Hematopoietic multipotent progenitor cell treated with erythropoietin and hydrocortisone succinate and interleukin-3 and kit ligand, for 17 days (in vitro differentiated cells): ENCODE measurements at regions not wholly inside any gene's neighbourhood (a gene's known extent, or its start where the extent isn't known, plus 50 kb on each side); places are given as distances from the start of the nearest gene placed in this dataset.
"Not testable (repeated sequence)": the region's sequence is repeated elsewhere in the genome, so short reads cannot be mapped to it uniquely, and the experiment has no call there.

ENCODE experiments used
- DNase-seq: peaks from one replicate; pipeline ENCODE4 v3.0.0-alpha.2; 2015; ENCODE audit warnings: low spot score

GRCh38 chr7:13717031-13717430 is 272.4 kb downstream of the ETV1 start:
- no peak for DNase-seq

GRCh38 chr7:13724191-13724976 is 265.1 kb downstream of the ETV1 start:
- no peak for DNase-seq

- DNase-seq: no peak
Measured at GRCh38 chr7:13724977-13725566, 264.4 kb downstream of the ETV1 start.

GRCh38 chr7:13725591-13725990 is 263.9 kb downstream of the ETV1 start:
- no peak for DNase-seq

- DNase-seq: no peak
Measured at GRCh38 chr7:13727279-13727678, 262.2 kb downstream of the ETV1 start.

GRCh38 chr7:13727751-13728150 is 261.7 kb downstream of the ETV1 start:
- DNase-seq: no peak

DNA sequence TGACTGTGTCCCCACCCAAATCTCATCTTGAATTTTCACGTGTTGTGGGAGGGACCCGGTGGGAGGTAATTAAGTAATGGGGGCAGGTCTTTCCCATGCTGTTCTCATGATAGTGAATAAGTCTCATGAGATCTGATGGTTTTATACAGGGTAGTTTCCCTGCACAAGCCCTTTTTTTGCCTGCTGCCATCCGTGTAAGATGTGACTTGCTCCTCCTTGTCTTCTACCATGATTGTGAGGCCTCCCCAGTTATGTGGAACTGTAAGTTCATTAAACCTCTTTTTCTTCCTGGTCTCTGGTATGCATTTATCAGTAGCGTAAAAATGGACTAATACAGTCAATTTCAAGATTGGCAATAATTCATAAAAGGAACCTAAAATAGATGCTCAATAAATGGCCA is 261.0 kb downstream of the ETV1 start:
- DNase-seq: not testable (repeated sequence)

- DNase-seq: no peak
Measured at GRCh38 chr7:13731643-13732042, 257.8 kb downstream of the ETV1 start.

- no peak for DNase-seq
Measured at GRCh38 chr7:13737563-13737962, 251.9 kb downstream of the ETV1 start.

- DNase-seq: no peak
Measured at GRCh38 chr7:13742126-13742525, 247.3 kb downstream of the ETV1 start.

DNA sequence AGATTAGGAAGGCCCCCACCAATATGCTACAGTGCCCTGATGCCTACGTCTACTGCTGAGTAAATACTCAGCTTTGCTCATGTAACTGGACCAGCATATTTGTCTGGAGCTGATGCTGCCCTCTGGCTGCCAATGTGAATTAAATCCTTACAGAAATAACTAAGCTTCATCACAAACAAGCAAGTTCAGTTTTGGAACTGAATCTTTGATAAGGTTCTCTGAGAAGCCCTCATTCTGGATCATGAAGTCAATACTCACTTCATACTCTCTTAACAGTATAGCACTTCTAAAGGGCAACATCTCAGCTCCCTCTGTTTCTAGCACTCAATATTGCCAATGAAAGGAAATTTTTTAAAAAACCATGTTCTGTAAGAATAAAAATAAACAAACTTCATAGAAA is 246.7 kb downstream of the ETV1 start:
- DNase-seq: no peak

DNA sequence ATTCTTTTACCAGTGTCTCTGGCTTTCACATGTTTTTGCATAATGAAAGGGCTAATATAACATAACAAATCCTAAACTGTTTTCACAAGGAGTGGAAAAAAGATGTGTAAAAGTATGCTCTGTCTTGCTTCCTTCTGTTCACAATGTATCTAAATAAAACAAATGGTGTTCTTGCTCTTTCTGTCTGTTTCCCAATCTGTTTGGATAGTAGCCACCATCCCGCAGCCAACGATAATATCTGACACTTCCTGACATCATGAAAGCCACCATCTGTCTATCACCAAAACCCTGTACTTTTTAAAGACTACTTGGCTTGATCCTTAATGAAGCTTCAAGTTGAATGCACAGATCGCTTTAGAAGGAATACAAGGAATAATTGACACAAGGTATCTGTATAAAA is 246.2 kb downstream of the ETV1 start:
- no peak for DNase-seq

DNA sequence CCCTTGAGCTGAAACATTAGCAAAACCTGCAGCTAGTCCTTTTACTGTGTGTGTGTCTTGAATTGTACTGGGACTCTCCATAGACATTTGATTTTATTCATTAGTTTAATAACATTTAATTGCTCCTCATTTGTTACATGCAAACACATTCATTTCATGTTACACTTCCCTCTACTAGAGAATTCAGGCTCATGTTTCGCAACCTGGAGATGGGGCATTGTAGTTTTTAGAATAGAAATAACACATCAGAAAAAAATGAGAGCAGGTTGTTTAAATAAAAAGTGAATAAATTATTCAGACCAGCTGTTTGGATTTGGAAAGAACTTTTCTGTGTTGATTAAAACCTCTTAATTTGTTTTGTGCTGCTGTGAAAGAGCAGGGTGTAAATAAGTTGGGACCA is 243.9 kb downstream of the ETV1 start:
- no peak for DNase-seq

DNA sequence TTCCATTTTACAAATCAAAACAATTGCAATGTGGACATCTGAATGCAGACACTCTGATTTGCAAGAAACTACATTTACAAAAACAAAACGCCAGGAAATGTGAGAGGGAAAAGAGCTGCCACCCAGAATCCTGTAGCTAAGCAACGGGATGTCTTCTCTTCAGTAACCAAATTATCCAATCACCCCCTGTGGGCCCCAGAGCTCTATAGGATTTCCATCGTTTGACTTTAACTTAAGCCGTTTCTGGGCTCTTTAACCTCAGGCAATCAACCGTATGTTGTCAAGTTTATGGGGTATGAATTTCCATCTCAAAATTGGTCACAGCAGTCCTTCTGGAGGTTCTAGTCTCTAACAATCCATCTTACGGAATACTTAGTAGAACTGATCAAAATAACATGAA is 240.5 kb downstream of the ETV1 start:
- no peak for DNase-seq

GRCh38 chr7:13749636-13750035 is 239.8 kb downstream of the ETV1 start:
- no peak for DNase-seq

- no peak for DNase-seq
Measured at GRCh38 chr7:13751766-13752165, 237.7 kb downstream of the ETV1 start.

DNA sequence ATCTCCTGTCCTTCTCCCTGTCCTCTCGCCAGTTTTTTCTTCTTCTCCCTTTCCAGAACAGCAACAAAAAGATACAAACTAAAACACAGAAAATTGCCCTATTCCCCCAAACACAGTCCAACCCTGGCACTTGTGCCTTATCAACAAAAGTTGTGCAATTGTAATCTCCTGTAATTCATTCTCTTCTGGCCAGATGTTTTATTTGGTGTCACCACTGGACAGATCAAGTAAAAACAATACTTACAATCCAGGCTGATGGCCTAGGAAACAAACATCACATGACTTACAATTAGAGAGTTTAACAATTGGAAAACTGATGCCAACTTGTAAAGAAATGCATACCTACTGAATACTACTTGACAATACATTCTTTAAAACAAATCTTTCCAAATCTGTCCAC is 231.6 kb downstream of the ETV1 start:
- no peak for DNase-seq

DNA sequence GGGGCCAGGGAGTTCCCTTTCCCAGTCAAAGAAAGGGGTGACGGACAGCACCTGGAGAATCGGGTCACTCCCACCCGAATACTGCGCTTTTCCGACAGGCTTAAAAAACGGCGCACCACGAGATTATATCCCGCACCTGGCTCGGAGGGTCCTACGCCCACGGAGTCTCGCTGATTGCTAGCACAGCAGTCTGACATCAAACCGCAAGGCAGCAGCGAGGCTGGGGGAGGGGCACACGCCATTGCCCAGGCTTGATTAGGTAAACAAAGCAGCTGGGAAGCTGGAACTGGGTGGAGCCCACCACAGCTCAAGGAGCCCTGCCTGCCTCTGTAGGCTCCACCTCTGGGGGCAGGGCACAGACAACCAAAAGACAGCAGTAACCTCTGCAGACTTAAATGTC is 223.6 kb downstream of the ETV1 start:
- not testable (repeated sequence) for DNase-seq

- no peak for DNase-seq
Measured at GRCh38 chr7:13770305-13770704, 219.2 kb downstream of the ETV1 start.

- no peak for DNase-seq
Measured at GRCh38 chr7:13774976-13775375, 214.5 kb downstream of the ETV1 start.

GRCh38 chr7:13777242-13777641 is 212.2 kb downstream of the ETV1 start:
- DNase-seq: no peak

GRCh38 chr7:13778967-13779366 is 210.5 kb downstream of the ETV1 start:
- DNase-seq: no peak

DNA sequence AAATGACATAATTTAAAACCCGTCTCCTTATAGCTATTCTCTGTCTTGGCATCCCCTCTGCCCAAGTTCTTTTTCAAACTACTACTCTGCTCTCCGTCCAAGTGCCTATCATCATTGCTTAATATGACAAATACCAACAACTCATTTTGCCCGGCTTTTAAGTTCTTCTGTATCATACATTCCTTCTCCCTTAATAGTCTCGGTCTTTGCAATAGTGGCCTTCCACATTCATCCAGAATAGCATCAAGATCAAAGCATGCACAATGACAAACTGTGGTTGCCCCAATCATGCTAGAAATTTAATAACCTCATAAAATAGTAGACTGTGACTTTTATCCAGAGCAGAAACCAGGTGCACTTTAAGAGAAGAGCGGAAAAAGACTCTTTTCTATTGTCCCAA is 198.9 kb downstream of the ETV1 start:
- DNase-seq: no peak

GRCh38 chr7:13792208-13792607 is 197.3 kb downstream of the ETV1 start:
- no peak for DNase-seq
